HG02763 (cell line): ENCODE measurements at regions not wholly inside any gene's neighbourhood (a gene's known extent, or its start where the extent isn't known, plus 50 kb on each side); places are given as distances from the start of the nearest gene placed in this dataset.
A peak's percentile ranks its signal among the peaks of the same experiment; 100 is the strongest.
"Not testable (repeated sequence)": the region's sequence is repeated elsewhere in the genome, so short reads cannot be mapped to it uniquely, and the experiment has no call there.

Experiments
- ATAC-seq: cut with Tn5 transposase; IDR thresholded peaks from one replicate; pipeline ENCODE4 v1.9.1; 2021; ENCODE audit warnings: mild to moderate bottlenecking, moderate library complexity; ENCODE audit not compliant: unreplicated experiment

DNA sequence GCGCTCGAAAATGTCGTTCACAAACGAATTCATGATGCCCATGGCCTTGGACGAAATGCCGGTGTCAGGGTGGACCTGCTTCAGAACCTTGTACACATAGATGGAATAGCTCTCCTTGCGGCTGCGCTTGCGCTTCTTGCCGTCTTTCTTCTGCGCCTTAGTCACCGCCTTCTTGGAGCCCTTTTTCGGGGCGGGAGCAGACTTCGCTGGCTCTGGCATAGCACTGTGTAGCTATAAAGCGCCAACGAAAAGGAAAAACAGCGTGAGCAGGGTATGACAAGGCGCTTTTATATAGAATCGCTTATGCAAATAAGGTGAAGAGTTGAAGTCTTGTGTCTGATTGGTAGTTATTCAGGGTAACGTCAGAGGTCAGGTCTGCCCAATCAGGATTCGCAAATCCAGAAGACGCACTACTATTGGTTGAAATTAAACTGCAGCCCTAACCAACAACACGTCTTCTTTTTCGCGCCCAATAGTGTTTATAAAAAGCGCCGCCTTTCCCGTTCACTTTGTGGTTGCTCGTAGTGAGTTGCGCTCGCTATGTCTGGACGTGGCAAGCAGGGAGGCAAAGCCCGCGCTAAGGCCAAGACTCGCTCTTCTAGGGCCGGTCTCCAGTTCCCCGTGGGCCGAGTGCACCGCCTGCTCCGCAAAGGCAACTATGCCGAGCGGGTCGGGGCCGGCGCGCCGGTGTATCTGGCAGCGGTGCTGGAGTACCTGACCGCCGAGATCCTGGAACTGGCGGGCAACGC, 114.8 kb upstream of the PRSS16 start:
- ATAC-seq, result peak; percentile 80

DNA sequence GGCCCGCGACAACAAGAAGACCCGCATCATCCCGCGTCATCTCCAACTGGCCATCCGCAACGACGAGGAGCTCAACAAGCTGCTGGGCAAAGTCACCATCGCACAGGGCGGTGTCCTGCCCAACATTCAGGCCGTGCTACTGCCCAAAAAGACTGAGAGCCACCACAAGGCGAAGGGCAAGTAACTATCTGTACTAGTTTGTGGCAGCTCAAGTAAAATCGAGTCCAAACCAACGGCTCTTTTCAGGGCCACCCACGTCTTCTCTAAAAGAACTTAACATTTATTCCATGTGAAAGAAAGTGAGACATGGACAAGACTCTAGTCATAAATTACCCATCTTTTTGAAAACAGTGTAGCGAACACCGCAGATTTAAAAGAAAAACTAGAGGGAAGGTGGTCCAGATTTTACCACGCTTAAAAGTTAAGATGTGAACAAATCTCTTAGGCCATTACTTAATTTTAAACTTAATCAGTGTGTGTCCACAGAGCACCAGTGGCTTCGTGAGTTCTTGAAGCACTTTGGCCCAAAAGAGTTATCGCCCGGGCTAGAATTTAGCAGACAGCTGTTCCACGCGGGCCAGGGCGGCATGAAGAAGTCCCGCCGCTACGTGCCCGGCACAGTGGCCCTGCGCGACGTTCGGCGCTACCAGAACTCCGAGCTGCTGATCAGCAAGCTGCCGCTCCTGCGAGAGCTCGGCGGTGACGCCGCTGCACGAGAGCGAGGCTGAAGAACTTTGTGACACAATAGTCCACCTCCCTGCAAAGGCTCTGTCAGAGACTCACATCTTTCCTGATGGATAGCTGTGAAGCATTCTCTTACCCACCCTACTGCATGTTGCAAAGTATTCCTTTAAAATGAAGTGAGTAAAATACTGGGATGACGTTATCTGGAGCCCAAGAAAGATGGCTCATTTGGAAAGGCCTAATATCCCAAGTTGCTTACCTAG, 113.9 kb upstream of the PRSS16 start:
- no peak for ATAC-seq

DNA sequence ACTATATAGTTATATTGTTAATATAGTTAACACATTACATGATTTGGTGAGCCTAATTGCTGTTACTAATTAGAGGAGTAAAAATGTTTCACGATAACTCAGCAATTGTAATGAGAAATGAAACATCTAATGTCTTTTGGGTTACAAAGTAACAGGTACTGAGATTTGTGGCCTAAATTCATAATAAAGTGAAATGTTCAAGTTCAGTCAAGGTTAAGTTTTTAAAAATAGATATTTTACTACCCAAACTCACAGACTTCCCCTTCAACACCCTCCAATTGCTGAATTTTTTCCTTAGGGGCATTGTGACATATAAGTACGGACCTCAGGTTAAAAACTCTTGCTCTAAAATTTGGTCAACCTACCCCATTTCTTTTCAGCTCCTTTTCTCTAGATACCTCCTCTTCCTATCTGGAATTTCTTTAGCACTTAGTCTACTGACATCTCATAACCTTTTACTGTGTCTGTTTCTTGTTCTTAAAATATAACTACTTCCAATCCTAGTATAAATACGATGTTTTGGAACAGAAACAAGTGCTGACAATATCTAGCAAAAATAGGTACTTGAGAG, 112.3 kb upstream of the PRSS16 start:
- ATAC-seq, result no peak

DNA sequence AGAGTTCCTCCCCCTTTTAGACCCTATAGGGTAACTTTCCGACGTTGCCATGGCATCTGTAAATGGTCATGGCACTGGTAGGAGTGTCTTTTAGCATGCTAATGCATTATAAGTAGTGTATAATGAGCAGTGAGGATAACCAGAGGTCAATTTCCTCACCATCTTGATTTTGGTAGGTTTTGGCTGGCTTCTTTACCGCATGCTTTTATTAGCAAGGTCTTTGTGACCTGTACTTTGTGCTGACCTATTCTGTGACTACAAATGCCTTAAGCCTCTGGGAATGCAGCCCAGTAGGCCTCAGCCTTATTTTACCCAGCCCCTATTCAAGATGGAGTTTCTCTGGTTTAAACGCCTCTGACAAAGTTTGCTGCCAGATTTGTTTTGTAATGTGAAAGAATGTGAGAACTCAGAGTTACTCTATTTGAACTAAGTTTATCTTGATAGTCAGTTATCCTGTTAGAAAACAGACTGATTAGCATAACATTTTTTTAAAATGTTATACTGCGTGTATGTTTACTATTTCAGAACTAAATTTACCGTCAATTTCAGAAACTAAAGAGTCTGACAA, 111.3 kb upstream of the PRSS16 start:
- no peak for ATAC-seq

DNA sequence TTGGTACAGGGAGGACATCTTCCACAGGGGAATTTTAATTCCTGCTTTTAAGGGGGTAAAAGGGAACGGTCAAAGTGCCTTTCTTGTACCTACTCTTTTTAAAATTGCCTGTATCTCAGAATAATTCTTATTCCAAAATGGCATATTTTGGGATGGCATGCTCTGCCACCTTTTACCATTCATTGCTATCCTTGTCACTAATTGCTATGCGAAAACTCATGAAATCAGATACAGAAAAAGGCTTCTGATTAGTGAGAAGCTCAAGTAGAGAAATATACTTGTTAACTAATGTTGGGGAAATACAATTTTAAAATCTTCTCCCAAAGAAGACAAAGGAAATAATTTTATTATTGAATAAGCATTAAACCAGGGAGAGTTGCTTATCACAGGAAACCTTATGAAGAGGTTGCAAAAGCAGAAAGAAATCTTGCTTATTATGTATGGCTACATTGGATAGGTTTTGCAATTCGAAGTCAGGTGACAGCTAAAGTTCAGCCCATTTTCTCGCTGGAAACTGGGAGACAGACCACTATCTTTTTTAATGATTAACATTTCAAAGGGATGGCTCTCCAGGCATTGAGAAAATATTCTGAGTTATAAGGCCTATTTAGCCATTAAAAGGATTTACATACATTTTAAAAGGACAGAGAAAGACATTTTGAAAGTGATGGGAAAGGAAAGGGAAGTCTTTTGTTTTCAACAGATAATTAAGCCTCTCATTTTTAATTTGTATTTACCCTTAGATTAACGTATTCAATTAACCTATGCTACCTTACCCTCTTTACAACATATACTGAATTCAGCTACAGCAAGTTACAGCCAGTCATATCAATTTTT, 110.3 kb upstream of the PRSS16 start:
- no peak for ATAC-seq

DNA sequence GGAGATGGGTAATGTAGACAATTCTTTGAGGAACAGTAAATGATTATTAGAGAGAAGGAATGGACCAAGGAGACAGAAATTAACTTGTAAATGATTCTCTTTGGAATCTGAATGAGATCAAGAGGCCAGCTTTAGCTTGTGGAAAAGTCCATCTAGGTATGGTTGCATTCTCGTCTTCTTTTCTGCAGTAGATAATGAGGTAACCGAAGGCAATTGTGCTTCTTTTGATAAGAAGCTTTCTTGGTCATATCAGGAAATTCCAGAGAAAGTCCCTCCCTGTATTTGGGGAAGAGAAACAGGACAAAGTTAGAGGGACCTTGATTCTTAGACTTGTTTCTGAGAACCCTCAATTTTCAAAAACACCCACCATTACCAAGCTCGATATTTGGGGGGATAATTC, 109.1 kb upstream of the PRSS16 start:
- ATAC-seq, result no peak

DNA sequence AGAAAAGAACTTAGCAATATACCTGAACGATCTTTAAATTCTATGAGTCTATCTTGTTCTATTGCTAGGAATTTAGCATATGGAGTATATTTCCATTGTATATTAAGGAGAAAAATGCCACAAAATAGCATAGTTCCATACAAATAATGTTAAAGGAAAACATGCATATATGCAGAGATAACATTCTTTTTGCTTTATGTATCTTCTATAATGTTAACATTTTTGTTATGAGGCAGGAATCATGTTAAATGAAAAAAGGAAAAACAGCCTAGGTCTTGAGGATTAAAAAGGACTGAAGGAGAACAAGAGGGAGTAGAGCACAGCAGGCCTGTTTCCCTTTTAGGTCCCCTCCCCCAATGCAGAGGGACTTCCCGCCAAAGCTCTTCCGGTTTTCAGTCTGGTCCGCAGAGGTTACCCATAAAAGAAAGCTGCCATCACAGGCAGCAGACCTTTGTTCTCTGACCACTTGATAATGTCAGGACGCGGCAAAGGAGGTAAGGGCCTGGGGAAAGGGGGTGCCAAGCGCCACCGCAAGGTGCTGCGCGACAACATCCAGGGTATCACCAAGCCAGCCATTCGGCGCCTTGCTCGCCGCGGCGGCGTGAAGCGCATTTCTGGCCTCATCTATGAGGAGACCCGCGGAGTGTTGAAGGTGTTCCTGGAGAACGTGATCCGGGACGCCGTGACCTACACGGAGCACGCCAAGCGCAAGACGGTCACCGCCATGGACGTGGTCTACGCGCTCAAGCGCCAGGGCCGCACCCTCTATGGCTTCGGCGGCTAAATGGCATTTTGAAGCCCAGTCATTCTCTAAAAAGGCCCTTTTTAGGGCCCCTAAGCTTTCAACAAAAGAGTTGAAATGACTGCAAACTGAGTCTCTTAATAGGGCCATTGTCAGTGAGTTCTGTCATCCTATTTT, 108.4 kb upstream of the PRSS16 start:
- peak; percentile 65 for ATAC-seq

DNA sequence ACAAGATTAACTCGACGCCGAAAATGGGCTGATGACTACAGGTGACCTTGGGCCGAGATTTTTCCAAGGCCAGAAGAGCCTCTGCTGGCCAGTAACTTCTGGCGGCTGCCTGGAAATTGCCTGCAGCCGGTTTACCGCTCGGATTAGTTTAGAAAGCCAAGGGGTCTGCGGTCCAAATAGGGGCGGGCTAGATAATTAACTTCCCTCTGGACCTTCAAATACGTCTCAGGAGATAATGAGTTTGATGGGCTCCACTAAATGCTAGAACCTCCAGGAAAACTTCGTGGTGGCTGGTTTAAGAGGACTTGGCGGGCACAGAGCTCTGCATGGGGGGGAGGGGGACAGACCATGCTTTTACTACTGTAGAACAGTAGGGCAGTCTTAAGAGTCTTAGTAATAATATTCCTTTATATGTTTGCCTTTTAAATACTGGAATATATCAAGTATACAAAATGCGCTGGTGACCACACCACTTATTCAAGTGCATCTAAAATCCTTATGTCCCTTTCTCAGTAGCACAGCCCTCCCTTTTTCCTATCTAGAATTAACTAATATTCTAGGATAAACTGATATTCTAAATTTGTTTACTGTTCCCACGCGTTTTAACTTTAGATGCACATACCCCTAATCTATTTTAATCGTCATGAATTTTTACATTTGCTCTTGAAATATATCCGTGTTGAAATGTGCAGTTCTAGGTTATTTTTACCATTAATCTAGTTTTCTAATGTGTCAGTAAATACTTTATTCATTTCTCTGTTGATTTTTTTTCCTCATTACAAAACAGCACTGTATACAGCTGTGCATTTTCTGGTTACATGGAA, 107.5 kb upstream of the PRSS16 start:
- ATAC-seq, result peak; percentile 10

DNA sequence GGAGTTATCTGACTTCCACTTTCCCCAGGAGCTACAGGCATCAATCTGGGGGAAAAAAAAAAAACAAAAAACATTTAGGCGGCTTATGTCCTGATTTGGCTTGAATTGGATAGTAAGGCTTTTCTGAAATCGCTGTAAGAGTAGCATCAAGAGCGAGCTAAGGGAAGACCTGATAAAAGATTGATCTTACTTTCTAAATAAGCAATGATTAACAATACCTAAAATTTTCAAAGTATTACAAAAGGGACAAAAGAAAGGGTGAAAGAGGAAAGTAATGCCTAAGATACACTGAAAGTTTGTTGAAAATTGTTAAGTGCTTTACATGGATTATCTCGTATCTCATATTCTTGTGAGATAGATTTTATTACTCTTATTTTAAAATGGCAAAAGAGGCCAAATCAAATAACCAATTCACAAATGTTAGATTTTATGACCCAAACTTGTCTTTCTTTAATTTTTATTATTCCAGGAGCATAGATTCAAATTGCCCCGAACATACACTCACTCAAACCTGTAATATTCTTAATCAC, 106.4 kb upstream of the PRSS16 start:
- no peak for ATAC-seq

DNA sequence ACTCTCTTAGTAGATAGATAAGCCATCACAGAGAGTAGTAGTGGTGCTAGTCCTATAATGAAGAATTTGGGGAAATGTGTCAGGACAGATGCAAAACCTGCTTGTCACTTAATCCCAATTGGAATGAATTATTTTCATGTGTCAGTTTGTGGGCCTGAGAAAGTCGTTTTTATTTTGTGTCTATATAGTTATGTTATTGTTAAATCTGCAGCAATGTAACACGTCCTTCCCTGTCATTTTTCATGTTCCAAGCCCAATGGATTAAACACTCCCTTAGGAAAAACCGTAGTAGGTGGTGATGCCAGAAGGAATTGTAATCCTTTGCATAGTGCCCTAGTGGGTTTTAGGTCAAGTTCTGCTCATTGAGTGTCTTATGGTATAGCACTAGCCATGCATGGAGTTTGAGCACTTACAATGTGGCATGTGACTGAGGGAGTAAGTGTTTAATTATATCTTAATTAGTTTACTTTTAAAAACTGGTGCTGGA, 105.9 kb upstream of the PRSS16 start:
- ATAC-seq, result no peak

DNA sequence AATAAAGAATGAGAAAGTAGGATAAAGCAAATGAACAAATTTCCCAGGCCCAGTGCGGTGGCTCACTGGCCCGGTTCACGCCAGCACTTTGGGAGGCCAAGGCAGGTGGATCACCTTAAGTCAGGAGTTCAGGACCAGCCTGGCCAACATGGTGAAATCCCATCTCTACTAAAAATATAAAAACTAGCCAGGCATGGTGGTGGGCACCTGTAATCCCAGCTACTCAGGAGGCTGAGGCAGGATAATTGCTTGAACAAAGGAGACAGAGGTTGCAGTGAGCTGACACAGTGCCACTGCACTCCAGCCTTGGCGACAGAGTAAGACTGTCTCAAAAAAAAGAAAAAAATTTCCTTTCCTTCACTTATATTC, 104.5 kb upstream of the PRSS16 start:
- not testable (repeated sequence) for ATAC-seq

DNA sequence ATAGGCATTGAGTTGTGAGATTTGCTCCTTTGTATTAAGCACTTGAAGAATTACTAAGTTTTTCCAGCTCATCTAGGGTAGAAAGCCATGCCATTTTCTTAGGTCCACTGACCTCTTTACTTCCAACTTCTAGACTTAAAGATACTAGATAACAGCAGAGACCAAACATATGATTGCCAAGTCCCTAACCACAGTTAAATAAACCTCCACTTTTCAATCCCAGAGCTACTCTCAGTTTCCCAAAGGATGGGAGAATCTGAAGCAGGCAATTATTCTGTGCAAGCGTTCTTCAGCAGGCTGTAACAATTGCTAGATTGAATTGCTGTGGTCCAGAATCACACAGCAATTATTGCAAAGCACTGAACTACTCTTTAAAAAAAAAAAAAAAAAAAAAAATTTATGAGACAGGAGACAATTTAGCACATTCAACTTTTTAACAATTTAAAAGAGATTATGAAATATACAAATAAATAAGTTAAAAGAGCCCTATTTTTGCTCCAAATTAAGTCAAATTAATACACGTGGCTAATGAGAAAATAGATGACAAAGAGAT, 104.0 kb upstream of the PRSS16 start:
- no peak for ATAC-seq

DNA sequence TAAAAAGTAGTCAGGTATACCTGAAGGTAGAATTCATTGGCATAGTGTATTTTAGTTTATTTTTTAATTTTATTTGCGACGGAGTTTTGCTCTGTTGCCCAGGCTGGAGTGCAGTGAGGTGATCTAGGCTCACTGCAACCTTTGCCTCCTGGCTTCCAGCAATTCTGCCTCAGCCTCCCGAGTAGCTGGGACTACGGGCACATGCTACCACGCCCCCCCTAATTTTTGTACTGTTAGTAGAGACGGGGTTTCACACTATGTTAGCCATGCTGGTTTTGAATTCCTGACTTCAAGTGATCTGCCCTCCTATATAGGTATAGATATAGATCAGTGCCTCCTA, 102.8 kb upstream of the PRSS16 start:
- ATAC-seq, result no peak

DNA sequence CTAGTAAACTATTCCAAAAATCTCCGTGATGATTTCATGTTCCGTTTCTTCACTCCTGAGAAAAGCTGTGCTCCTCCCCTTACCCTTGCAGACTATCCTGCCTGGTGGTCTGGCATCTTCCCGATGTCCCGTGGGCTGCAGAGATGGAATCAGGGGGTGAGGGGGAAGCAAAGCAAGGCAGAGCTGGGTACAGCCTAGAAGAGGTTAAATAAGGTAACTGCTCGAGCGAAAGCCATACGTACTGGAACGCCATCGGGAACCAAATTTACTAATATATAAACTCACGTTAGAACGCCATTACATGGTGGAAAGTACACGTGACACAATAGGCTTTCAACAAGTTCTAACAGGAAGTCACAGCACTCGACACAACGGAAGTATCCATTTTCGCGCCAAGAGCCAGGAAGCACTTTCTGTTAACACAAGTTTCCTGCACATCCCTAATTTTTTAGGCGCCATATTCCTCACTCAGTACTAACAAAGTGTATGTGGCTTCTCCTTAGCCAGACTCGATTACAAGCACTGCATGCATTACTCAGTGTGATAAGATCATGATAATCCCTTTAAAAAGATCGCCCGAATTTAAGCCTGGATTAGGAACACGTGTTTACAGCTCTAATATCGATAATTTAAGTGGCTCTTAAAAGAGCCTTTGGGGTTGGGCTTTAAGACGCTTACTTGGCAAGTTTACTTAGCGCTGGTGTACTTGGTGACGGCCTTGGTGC, 101.6 kb upstream of the PRSS16 start:
- ATAC-seq, result no peak

DNA sequence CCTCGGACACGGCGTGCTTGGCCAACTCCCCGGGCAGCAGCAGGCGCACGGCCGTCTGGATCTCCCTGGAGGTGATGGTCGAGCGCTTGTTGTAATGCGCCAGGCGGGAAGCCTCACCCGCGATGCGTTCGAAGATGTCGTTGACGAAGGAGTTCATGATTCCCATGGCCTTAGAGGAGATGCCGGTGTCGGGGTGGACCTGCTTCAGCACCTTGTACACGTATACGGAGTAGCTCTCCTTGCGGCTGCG, 101.1 kb upstream of the PRSS16 start:
- ATAC-seq, result not testable (repeated sequence)

DNA sequence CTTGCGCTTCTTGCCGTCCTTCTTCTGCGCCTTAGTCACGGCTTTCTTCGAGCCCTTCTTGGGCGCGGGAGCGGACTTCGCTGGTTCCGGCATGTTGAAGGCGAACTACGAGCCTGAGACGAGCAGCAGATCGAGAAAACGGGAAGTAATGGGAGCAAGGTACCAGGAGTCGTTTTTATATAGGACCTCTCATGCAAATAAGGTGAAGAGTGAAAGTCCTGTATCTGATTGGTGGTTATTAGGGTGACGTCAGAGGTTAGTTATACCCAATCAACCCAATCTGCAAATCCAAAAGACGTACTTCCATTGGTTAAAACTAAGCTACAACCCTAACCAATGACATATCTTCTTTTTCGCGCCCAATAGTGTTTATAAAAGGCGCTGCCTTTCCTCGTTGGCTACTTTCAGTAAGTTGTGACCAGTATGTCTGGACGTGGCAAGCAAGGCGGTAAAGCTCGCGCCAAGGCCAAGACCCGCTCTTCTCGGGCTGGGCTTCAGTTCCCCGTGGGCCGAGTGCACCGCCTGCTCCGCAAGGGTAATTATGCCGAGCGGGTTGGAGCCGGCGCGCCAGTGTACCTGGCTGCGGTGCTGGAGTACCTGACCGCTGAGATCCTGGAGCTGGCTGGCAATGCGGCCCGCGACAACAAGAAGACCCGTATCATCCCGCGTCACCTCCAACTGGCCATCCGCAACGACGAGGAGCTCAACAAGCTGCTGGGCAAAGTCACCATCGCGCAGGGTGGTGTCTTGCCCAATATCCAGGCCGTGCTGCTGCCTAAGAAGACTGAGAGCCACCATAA, 100.6 kb upstream of the PRSS16 start:
- peak; percentile 78 for ATAC-seq

DNA sequence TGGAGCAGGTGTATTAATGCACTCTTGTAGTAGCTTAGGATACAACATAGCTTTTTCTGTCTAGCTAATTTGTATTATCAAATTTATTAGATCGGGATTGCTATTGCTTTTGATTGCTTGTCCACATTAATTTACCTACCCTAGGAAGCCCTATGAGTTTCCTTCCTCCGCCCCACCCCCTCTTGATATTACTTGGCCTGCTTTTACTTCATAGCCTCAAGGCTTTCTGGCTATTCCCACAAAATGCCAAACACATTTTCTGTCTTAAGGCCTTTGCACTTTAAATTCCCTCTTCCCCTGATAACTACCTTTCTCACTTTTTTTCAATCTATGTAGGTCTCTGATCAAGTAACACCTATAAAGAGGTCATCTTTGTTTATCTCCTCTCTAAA, 99.1 kb upstream of the PRSS16 start:
- no peak for ATAC-seq
